Right ventricle myocardium inferior (tissue), 1 donor: ENCODE measurements at regions not wholly inside any gene's neighbourhood (a gene's known extent, or its start where the extent isn't known, plus 50 kb on each side); places are given as distances from the start of the nearest gene placed in this dataset.
A peak's percentile ranks its signal among the peaks of the same experiment; 100 is the strongest.
"Not testable (repeated sequence)": the region's sequence is repeated elsewhere in the genome, so short reads cannot be mapped to it uniquely, and the experiment has no call there.

Source experiments
- ATAC-seq: fragments of 200-7000 bp; cut with Tn5 transposase; one replicate; pipeline ENCODE4 v1.9.1; 2020; ENCODE audit warnings: mild to moderate bottlenecking, moderate library complexity
- DNase-seq: peaks from one replicate; pipeline ENCODE4 v3.0.0; 2021; ENCODE audit errors: missing footprints
- intact Hi-C: fragments of 100-400 bp; cut with DNase I; formaldehyde crosslinking; loops from one replicate; pipeline ENCODE4 v1.11.0; 2022
- donor health status: DM: no; HTN: yes; CAD: no; lungs with severe emphysema.

DNA sequence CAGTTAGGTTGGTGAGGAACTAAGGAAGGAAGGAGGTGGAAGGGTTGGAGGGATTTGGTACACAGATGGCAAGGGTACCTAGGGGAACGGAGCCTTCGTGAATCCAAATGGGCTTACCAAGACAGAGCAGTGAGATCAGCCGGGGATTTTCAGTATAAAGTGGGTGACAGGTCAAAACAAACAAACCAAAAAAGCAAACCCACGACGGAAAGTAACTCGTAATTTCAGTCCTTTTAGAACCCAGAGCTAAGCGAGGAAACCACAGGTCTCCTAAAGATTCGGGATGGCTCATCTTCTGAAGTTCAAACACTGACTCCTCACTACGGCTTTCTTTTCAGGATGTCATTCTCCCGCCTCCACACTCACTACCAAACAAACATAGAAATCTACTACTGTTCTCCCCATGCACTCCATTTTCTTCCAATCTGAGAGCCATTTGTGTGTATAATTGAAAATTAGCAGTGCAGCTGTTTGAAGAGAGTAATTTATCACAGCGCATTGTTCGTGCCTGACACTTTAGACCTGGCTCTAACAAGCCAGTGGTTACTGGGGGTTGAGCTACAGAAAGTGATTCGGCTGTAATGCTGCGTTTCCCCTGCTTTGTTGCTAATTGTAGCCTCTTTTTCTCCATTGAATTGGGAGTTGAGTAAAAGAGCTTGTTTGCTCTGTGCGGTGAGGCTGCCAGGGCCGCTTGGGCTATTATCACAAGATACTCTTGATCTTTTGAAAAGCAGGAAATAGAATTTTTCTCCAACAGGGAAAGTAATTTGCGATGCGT, 64.7 kb upstream of the CCDC39 start:
- intact Hi-C loops = no loop called here
- ATAC-seq (no peak), DNase-seq (no peak)

DNA sequence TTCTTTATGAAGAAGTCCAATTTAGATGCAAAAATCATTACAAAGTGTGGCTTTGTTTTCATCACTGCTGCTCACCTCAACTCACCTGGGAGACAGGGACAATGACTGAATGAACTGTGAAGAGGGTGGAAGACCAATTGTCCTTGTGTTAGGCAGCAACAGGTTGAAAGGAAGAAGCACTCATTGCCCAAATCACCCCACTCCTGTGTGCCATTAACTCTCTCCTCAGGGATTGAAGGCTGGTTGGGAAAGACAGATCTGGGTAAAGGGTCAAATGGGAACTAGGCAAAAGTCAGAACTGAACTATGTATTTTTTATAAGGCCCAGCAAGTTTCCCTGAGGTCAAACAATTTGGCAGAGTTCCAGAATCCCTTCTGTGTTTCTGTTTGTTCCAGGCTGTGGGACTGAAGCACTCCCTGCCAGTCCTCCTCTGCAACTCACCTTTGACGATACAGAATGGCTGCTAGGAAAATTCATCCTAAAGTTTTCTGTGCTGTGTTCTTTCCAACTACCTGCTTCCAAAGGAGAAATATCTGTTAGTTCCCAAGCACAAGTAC, 68.6 kb upstream of the CCDC39 start:
- DNase-seq (no peak), ATAC-seq (no peak)
- intact Hi-C loops = no loop called here

DNA sequence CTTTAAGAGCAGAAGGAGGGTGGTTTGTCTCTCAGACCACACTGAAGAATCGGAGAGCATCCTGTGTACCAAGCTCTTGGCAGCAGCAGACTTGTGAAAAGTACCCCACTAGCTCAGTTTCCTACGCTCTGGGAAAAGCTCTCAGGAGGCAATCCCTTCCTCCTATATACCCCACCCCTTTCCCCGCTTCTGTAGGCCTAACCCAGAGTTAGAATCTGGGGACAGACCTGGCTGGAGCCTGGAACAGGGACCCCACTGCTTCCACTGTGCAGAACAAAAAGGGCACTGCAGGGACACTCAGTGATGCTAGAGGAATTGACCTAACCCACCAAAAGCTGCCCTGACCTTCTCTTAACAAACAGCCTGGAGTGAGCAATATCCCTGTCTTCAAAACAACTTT, 70.0 kb upstream of the CCDC39 start:
- DNase-seq (no peak), ATAC-seq (no peak)
- intact Hi-C loops = no loop called here

DNA sequence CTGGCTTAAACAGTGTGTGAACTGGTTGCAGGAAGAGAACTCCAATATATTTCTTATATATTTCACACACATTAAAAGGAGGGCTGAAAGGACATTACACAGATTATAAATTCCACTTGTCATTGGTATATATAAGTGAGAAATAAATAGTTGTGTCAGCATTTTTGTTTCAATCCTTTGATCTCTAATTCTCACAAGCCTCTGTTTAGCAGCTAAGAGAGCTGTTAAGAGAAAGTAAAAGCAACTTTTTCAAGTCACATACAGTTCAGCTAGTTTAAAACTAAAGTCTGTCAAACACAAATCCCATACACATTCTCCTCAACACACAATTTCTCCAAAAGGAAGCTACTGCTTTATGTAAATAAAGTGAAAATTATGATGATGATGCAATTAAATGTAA, 70.5 kb upstream of the CCDC39 start:
- no peak for ATAC-seq
- intact Hi-C loops = no loop called here
- DNase-seq = no peak

DNA sequence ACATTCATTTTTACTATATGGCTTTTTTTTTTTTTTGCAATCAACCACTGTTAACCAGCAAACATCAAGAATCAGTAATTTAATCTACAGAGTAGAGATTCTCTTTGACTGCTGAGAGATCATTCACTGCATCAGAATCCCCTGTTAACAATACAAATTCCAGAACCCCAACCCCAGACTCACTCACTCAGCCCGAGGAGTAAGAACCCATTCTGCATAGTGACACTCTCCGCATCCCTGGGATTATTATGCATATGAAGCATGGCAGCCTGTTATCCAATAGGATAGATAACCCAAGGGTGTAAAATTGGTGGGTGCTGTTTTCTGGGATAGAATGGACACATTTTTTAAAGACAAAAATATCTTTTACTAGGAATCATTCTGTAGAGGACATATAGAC, 76.3 kb upstream of the CCDC39 start:
- DNase-seq (no peak), ATAC-seq (no peak)
- intact Hi-C loops = no loop called here

DNA sequence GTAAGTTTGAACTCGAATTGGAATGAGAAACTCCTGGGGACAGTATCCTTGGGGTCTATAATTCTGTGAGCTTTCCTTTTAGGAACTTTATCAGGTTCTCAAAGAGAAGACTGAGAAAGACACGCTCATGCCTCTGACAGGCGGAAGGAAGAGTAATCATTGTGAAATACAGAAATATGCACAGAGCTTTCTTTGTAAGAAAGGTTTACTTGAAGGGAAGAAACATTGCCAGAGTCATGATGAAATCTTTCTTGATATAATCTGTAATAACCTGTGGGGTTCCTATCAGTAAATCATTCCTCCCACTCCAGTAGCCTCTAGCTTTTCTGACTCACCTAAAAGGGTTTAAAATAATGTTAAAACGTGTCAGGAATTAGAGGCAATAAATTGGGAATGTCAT, 83.6 kb upstream of the CCDC39 start:
- ATAC-seq (no peak), DNase-seq (no peak)
- intact Hi-C loops = no loop called here

DNA sequence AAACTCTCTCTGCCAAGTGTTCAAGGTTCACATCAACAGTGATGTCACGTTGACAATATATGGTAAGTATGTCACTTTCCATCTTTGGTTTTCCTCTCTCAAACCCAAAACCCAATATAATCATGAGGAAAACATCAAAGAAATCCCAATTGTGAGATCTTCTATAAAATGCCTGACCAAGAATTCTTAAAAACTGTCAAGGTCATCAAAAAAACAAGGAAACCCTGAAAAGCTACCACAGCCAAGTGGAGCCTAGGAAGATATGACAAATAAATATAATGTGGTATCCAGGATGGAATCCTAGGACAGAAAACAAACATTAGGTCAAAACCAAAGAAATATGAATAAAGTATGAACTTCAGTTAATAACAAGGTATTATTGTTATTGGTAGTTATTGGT, 85.2 kb upstream of the CCDC39 start:
- intact Hi-C loops = no loop called here
- ATAC-seq = no peak

DNA sequence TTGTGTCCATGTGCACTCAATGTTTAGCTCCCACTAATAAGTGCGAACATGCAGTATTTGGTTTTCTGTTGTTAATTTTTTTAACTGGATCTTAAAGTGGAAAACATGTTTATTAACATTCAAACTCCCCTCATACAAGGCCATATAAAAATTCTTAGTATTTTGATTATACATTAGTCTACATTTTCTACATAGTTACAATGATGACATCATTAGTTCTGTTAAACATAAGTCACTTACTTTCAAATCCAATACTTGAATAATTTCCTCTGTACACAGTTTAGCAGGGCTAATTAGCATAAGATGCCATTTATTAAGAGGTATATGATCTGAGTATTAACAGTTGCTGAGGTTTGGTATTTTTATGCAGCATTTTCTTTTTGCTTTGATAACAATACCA, 91.3 kb upstream of the CCDC39 start:
- DNase-seq (no peak), ATAC-seq (no peak)
- intact Hi-C loops = no loop called here

More for the DNA sequence above, 85.2 kb upstream of the CCDC39 start:
- DNase-seq = no peak

DNA sequence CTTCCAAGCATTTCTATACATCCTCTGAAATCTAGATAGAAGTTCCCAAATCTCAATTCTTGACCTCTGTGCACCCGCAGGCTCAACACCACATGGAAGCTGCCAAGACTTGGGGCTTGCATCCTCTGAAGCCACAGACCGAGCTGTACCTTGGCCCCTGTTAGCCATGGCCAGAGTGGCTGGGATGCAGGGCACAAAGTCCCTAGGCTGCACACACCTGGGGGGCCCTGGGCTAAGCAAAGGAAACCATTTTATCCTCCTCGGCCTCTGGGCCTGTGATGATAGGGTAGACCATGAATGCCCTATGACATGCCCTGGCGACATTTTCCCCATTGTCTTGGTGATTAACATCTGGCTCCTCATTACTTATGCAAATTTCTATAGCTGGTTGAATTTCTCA, 97.1 kb upstream of the CCDC39 start:
- DNase-seq = no peak
- intact Hi-C loops = no loop called here
- no peak for ATAC-seq

DNA sequence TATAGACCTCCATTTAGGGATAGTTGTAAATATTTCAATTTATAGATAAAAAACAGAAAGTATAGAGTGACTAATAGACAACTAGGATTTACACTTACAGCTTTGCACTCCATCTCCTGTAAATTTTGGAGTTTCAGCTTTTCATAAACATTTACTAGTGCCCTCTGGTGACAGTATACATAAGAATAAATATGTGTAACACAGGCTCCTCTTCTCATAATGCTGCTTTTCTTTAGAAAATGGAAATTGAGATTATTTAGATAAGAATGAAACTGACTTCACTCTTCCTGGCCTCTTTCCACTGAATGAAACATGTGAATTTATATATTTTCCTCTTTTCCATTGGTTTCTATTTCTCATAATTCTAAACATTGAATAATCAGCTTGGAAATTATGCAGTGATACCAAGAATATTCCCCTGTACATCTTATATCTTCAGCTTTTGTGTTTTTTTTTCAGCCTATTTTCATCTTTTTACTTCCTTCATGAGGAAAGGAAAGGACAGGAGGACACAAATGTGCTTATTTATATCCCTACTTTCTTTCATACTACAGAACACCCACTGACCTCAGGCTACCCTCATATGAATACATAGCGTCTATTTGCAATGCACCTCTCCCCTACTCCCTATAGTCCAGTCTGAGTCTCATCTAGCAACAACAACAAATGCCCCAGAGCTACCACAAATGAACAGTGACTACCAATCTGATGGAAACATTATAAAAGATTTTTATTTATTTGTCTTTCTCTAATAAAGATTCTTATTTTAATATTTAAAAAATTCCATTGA, 103.1 kb upstream of the CCDC39 start:
- ATAC-seq = no peak
- intact Hi-C loops = no loop called here
- DNase-seq = no peak

DNA sequence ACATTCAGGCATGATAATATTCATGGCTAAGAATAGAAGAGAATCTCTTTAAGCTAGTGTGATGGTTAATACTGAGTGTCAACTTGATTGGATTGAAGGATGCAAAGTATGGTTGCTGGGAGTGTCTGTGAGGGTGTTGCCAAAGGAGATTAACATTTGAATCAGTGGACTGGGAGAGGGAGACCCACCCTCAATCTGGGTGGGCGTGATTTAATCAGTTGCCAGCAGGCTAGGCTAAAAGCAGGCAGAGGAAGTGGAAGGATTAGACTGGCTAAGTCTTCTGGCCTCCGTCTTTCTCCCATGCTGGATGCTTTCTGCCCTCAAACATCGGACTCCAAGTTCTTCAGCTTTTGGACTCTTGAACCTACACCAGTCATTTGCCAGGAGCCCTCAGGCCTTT, 106.9 kb upstream of the CCDC39 start:
- ATAC-seq, intact Hi-C loops, DNase-seq: not testable (repeated sequence)

DNA sequence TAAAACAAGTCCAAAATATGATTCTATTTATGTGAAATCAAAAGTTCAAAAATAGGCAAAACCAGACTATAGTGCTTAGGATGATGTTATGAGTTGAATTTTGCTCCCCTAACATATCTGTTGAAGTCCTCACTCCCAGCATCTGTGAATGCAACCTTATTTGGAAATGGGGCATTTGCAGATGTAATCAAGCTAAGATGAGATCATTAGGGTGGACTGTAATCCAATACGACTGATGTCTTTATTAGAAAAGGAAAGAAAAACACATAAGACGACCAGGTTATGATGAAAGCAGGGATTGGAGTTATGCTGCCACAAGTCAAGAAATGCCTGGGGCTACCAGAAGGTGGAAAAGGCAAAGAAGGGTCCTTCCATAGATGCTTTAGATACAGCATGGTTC, 110.5 kb upstream of the CCDC39 start:
- intact Hi-C loops = no loop called here
- DNase-seq (no peak), ATAC-seq (no peak)

DNA sequence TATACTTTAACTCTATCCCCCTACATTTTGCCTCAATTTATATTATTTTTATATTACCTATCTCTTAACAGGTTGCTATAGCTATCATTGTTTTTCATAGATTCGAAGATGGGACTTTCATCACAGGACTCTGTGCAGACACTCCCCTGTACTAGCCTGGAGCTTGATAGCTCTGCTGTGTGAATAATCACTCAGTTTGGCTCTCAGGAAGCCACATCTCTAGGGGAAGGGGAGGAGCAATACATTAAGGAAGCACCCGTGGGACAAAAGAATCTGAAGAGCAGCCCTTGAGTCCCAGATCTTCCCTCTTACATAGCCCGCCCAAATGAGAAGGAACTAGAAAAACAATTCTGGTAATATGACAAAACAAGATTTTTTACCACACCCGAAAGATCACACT, 114.3 kb upstream of the FXR1 start:
- no peak for DNase-seq
- intact Hi-C loops = no loop called here
- ATAC-seq = no peak

DNA sequence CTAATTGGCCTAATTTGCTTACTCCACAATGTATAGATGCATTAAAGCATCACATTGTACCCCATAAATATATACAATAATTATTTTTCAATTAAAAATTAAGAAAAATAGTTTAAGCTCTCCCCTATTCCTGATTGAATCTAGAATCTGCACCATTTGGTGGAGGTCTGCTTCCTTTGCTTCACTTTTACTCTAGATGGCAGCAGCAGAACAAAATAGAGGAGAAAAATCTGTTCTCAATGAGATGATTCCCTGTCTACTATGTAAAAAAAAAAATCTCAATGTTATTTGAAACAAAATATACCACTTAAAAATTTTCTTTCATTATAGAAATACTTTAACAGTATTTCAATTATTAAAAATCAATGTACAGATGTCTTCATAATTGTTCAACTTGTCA, 109.6 kb upstream of the FXR1 start:
- ATAC-seq (no peak), DNase-seq (no peak)
- intact Hi-C loops = loop anchor here (2.0 to 10.0 kb wide), 2 partner anchors 172 to 372 kb away; no protein-coding TSS in a partner anchor

DNA sequence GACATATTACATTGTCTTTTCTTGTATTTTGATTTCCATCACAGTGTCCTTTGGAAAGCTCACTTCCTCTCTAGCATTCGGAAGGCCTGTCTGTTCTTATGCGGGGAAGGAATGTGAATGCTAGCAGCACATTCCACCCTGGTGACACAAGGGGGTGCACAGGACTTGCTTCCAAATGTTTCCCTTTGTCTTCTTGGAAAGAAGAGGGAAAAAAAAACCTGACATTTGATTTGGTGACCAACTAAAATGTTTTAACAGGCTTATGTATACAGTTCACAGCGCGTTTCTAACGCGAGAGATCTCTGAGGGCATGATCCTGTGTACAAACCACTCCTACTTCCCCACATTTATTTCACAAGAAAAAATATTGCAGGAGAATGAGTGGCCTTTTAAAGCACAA, 107.6 kb upstream of the FXR1 start:
- DNase-seq (no peak), ATAC-seq (peak; percentile 70)
- intact Hi-C loops = loop anchor here (5.0 to 10.0 kb wide), 2 partner anchors 67 to 170 kb away; no protein-coding TSS in a partner anchor

DNA sequence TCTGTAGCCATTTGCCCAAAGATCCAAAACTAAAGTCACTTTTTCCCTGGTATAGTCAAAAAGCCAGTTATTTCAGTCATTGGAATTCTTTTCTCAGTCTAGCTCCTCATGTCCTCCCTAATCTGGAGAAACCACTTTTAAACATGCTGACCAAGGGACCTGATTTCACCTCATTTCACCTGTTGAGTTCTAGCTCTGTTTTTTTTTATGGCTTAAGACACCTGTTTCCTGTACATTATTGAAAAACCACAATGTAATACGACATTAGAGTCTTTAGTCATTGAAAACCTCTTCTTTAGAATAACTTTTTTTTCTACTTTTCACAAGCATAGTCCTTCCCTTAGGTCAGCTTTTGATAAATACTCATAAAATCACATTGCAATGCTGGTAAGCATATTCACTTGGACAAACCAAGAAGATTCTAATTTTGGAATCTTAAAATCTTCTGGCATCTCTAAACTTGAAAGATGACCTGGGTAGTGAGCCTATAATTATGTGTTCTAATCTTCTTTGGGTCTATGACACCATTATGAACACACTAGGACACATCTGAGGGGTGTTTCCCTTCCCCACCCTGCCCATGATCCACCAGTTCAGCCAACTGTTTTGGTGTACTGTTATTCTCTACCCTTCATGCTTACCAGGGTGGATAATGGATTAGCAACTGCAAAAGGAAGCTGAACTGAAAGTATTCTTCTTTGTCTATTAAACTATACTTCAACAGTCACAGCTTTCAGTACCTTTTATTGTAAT, 103.5 kb upstream of the FXR1 start:
- DNase-seq (no peak), ATAC-seq (no peak)
- intact Hi-C loops = loop anchor here (1.0 to 10.0 kb wide), 3 partner anchors 35 to 166 kb away; no protein-coding TSS in a partner anchor

DNA sequence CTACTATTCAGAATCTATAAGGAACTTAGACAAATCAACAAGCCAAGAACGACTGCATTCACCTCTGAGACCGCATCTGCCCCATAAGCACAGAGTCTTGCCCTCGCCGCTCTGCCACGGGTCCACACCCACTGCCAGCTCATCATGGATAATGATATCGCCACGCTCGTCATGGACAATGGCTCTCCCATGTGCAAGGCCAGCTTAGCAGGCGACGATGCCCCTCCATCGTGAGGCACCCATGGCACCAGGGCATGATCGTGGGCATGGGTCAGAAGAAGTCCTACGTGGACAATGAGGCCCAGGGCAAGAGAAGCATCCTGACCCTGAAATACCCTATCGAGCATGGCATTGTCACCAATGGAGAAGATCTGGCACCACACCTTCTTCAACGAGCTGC, 92.1 kb upstream of the FXR1 start:
- intact Hi-C loops = no loop called here
- ATAC-seq (no peak), DNase-seq (no peak)

DNA sequence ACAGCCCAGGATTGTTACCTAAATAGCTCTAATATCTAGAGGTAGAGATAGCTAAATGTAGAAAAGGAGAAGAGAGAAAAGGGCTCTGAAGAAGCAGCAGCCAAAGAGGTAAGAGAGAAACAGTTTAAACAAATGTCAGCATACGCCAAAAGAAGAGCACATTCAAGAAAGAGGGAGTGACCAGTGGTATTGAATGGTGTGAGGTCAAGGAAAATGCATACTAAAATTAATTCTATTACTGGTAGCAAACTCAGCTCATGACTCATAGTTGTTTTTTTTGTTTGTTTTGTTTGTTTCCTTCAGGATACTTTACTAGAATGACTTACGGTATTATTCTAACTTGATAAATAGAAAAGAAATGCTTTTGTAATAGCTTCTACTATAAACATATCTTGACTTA, 86.5 kb upstream of the FXR1 start:
- DNase-seq = no peak
- intact Hi-C loops = no loop called here
- no peak for ATAC-seq

DNA sequence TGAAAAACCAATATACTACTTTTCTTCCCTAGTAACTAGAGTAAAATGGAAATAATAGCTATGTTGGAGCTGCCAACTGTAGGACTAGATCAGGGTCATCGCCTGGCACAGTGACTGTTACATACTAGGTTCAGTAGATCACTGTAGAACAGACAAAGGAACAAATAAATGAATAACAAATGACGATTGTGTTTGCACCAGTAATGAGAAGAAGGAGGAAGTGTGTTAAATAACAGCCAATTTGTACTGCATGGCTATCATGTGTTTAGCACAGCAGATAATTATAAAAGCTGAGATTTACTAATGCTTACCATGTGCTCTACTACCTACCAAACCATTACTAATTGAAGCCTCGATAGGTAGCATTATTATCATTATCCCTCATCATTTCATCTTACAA, 85.3 kb upstream of the FXR1 start:
- ATAC-seq (no peak), DNase-seq (no peak)
- intact Hi-C loops = no loop called here
